ENCODE measurements at regions not wholly inside any gene's neighbourhood (a gene's known extent, or its start where the extent isn't known, plus 50 kb on each side); places are given as distances from the start of the nearest gene placed in this dataset.

- TF ChIP-seq CTCF (IDR thresholded peaks at IDR 0.05; ENCODE audit: borderline replicate concordance, extremely low read depth, low read length, poor library complexity, severe bottlenecking) (no peak), EZH2 (IDR thresholded peaks at IDR 0.05; ENCODE audit: borderline replicate concordance, low read depth, low read length, severe bottlenecking) (no peak)
These were observed 90.8 kb upstream of the PPP2R3B start for GRCh38 chrX:477441-478012.
